ENCODE measurements at regions not wholly inside any gene's neighbourhood (a gene's known extent, or its start where the extent isn't known, plus 50 kb on each side); places are given as distances from the start of the nearest gene placed in this dataset.
"Not testable (repeated sequence)": the region's sequence is repeated elsewhere in the genome, so short reads cannot be mapped to it uniquely, and the experiment has no call there.

DNA sequence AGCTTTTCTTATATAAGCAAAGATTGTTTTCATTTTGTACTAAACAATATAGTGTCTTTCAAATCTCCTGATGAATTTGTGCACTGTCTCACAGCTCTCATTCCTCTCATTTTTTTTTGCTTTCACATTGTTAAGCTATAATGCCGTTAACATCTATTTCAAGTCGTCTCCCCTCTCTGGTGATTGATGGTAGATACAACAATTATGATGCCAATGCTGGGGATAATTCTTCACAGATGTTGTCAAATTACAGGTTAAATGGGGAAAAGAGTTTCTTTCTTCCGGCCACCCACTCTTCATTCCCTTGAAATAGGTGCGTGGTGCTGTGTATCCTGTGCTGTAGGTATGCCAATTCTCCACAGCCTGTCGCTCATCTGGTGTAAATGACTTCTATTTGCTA lies 1053.7 kb upstream of the ZEB2 start:
- DNase-seq: no peak

DNA sequence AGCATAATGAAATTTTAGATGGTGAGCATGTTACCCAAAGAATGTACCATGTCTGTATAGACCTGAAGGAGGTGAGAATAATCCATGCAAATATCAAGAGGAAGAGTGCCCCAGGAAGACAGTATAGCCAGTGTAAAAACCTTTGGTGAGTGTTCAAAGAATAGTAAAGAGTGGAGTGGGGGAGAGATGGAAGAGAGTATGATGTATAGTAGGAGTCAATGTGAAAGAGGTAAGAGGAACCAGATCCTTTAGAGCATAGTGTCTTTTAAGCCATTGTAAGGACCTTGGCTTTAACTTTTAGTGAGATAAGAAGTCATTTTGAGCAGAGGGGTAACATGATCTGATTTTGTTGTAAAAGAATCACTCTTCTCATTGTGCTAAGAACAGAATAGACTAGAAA lies 1052.3 kb upstream of the ZEB2 start:
- no peak for DNase-seq

GRCh38 chr2:145569108-145569507 lies 1049.2 kb upstream of the ZEB2 start:
- DNase-seq: no peak

DNA sequence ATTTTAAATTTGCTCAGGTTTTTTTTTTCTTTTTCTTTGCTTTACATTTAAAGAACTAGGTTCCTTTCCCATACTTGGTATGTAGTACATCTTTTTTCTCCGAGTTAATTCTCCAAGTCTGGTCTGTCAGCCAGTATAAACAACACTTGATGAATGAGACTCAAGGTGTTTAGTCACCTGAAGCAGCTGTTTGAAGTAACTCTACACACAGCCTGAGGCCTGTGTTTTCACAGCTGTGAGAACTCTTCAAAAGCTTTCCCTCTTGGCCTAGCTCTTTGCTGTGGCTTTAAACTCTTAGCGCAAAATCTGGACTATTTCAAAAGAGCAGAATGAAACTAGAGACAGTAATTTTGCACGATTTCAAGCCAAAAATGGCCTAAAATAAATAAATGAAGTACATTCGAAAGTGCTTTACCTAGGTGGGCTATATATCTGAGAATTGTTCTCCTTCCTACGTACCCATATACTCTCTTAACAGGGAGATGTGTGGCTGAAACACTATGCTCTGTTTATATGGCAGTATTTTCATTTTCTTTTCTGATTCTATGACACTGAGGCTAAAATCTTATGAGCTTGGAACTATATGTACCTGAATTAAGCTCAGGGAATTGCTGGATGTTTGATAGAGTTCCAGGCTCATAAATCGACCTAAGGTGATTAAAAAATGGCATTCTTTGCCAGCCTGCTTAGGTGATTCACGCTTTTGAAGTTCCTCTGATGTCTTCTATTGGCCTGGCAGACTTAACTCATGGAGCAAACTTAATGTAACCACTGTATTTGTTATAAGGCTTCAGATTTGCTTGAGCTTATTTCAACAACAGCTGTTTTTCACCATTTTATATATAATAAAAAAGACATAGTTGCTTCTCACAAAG lies 1044.1 kb upstream of the ZEB2 start:
- DNase-seq: no peak

DNA sequence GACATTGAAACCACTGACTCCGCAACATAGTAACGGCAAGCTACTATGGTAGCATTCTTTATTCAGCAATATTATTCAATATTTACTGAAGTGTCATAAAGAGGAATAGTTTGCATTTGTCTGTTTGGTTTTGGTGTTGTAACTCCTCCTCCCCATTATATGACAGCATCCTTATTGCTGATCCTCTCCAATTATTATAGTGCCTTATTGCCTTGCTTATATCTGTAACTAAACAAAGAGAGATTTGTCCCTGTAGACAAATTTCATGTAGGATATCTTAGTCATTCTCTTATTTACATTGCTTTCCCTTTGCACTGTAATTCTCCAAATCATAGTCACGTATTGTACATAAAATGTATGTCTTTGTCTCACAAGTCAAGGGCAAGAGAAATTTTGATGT lies 1041.2 kb upstream of the ZEB2 start:
- DNase-seq: no peak

GRCh38 chr2:145558617-145559350 lies 1038.9 kb upstream of the ZEB2 start:
- DNase-seq: no peak

DNA sequence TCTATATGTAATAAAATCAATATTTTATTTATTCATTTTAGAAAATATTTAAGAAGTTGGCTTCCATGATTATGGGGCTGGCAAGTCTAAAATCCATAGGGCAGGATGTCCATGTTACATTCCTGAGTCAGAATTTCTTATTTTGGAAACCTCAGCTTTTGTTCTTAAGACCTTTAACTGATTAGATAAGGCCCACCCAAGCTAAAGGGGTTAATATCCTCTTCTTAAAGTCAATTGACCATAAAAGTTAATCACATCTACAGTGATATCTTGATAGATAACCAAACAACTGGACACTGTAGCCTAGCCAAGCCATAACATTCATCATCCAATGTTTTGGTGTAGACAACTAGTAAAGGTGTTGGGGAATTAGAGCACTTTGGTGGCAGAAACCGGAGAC lies 1035.4 kb upstream of the ZEB2 start:
- DNase-seq: no peak

DNA sequence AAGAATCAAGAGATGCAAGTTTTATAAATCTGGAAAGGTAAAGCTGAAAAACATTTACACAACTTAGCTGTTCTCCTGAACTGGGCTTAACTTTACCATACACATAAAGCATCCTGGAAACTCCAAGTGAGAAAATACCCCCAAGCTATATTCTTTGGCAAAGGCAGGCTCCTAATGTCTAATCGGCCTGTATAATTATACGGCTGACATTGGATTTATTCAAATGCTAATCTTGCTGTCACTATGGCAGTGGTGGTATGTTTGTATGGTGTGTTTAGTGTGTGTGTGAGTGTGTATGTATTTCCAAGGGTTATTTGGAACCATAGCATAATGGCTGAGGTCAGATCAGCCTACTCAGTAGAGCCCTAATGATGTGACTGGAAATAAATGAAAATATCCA lies 1031.8 kb upstream of the ZEB2 start:
- no peak for DNase-seq

DNA sequence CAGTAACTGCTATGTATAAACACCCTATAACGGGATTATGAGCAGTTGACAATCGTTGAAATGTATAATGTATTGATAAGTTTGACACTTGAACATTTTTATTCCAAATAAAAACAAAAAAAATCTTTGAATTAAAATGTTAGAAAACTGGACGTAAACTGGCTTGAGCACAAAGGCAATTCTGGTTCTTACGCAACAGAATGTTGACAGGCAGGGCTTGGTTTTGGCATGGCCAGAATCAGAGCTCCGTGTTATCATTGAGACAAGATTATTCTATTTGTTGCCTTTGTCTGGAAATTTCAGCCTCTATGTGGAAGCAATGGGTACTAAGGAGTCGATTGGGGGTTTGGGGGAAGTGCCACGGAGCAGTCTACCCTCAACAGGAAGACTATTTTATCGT lies 1028.6 kb upstream of the ZEB2 start:
- DNase-seq: no peak

- no peak for DNase-seq
These were observed 1027.7 kb upstream of the ZEB2 start for GRCh38 chr2:145547620-145548019.

DNA sequence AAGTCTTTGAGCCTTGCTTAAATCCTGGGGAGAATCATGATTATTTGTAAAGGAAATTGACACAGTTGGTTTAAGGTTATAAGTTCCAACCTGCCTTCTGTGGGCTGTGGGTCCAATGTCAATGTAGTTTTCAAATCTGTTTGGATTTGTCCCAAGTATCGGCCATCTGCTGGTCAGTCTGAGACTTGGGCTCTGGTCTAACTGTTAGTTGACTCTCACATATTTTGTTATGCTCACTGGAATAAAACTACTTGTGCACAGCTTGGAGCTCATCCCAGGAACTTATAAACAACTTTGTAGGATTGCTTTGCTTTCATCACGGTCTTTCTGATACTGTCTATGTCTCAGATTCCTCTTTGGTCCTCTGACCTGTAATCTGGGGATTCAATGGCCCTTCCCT lies 1026.2 kb upstream of the ZEB2 start:
- no peak for DNase-seq

- DNase-seq: no peak
These were observed 1023.9 kb upstream of the ZEB2 start for GRCh38 chr2:145543856-145544255.

DNA sequence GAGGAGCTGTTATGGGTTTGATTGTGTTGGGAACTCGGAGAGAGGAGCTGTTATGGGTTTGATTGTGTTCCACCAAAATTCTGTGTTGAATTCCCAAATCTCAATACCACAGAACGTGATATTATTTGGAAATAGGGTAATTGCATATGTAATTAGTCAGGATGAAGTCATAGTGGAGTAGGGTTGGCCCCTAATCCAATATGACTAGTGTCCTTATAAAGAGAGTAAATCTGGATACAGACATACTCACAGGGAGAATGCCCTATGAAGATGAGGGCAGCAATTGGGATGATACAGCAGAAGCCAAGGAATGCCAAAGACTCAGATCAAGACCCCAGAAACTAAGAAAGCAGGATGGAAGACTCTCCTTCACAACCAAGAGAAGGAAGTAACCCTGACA lies 1023.2 kb upstream of the ZEB2 start:
- no peak for DNase-seq

- DNase-seq: no peak
These were observed 1021.1 kb upstream of the ZEB2 start for GRCh38 chr2:145541028-145541427.

DNA sequence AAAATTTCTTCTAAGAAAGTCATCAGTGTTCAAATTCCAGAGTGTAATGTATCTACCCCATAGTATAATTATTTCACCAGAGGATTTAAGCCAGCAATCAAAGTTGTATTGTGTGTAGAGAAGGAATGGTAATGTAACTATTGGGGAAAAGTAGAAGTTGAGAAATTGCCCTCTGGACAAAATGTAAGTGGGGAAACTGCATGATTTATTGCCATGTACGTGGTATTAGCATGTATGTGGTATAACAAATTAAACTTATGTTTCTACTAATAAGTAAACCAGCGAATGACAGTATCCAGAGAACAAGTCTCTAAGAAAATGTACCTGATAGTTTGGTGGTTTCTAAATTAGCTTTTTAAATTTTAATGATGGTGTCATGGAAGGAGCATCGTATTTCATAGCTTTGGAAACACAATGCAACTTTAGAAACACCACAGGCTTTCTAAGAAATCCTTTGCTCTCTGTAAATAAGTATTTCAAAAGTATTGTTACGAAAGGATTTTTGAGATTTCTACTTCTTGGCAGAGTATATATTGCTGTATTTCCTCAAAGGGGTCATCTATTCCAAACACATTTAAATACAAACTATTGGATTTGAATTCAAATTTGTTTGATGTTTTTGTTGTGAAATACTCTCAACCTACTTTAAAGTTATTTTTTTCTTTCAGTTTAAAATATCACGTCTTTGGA lies 1018.9 kb upstream of the ZEB2 start:
- no peak for DNase-seq

DNA sequence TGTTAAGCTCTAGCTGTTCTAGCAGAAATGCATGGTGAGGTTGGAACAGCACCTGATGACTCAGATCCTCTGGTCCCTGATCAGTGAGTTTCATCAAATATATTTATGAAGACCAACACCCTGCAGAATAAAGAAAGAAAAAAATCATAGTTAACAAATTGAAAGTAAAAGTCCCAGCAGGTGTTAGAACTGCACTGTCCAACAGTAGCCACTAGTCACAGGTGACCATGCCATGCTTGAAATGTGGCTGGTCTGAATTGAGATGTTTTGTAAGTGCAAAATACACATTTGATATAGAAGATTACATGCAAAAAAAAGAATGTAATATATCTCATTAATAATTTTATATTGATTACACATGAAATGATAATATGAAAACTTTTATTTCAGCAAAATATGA lies 1010.7 kb upstream of the ZEB2 start:
- no peak for DNase-seq

DNA sequence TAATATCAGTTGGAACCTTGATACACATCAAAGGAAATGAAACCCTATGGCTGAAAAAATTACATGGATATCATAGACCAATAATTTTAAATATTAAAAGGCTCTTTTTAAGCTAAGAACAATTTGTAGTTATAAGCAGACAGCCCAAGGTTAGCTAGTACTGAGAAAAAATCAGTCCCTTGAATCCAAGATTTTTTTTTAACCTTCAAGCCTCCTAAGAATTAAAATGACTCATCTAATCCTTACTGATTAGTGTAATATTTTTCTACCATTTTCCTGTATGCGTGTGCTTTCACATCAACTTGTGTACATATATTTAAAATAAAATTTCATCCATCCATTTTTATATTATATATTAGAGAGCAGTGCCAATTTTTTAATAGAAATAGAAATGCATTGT lies 1004.9 kb upstream of the ZEB2 start:
- no peak for DNase-seq

DNA sequence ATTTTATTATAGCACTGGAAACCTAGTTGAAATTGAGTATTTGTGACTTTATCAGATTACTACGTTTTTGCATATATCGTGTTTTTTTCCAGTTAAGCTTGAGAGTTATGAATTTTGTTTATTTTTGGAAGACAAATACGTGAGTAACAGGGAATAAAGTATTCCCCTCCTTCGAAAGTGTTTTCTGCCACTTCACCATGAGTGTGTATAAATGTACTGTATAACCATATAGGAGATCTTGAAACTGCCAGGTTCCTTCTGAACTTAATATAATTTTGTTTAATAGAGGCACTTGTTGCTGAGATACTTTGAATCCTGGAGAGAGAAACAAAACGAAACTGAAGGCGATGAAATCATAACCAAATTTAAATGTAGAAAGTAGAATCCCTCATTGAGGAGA lies 1004.4 kb upstream of the ZEB2 start:
- no peak for DNase-seq

DNA sequence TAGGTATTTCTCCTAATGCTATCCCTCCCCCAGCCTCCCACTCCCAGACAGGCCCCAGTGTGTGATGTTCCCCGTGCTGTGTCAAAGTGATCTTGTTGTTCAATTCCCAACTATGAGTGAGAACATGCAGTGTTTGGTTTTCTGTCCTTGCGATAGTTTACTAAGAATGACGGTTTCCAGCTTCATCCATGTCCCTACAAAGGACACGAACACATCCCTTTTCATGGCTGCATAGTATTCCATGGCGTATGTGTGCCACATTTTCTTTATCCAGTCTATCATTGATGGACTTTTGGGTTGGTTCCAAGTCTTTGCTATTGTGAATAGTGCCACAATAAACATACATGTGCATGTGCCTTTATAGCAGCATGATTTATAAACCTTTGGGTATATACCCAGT lies 999.3 kb upstream of the ZEB2 start:
- not testable (repeated sequence) for DNase-seq

GRCh38 chr2:145511946-145512345 lies 992.0 kb upstream of the ZEB2 start:
- DNase-seq: no peak

- DNase-seq: no peak
These were observed 983.6 kb upstream of the ZEB2 start for GRCh38 chr2:145503511-145503910.

GRCh38 chr2:145501920-145502319 lies 982.0 kb upstream of the ZEB2 start:
- DNase-seq: no peak

DNA sequence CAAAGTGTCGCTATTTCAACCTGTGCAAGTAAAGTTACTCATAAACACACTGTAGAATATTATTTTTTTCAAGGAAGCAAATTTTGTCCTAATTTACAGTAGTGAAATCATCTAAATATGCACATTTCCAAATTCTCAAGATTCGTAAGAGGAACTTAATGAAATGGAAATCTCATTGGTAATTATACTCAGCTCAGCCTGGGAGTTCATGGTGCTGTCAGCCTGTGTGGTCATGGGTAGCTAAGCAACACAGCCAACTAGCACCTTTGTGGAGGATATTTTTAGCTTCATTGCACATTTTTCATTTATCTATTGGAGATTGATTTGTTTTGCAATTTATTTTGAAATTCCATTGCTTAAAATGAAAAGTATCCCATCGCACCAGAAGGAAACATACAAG lies 975.7 kb upstream of the ZEB2 start:
- DNase-seq: no peak

DNA sequence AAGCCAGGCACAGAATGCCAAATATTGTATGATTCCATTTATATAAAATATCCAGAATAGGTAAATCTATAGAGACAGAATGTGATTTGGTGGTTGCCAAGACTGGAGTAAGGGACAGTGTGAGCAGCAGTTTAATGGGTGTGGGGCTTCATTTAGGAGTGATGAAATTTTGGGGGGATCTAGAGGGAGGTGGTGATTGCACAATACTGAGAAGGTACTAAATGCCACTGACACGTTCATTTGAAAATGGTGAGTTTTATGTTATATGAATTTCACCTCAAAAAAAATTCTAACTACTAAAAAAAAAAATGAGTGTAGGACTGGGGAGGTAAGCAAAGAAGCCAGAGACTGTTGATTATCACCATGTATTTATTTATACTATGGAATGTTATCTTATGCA lies 974.5 kb upstream of the ZEB2 start:
- no peak for DNase-seq

Data from GF-D8 (cell line).